ENCODE measurements at regions not wholly inside any gene's neighbourhood (a gene's known extent, or its start where the extent isn't known, plus 50 kb on each side); places are given as distances from the start of the nearest gene placed in this dataset.

DNA sequence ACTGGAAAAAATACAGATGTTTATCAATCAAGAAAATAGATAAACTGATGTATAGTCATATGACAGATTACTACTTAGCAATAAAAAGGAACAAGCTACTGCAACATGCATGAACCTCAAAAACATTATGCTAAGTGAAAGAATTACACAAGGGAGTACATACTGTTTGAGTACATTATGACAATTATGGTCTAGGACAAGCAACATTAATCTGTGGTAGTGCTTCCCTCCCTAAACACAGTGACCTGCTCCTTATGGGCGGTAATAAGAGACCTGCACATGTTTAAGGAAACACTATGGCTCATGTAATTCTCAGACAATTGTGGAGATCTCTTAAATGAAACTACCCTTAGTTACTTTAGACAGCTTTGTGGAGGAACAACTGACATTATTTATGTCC lies 421.2 kb upstream of the FBXO33 start:
- Histone ChIP-seq H3K9me3 (ENCODE audit: insufficient read depth, low read depth, low read length) (no peaks in the 10 kb centered on the region), H3K9ac (ENCODE audit: low read depth, low read length) (no peak overlapping the region), H3K27me3 (ENCODE audit: insufficient read depth, low read length) (no peaks in the 10 kb centered on the region), H3K27ac (ENCODE audit: low read length) (no peak overlapping the region), H3K36me3 (ENCODE audit: insufficient read depth, low read depth, low read length) (no peaks in the 10 kb centered on the region), H3K4me1 (ENCODE audit: insufficient read depth, low read length) (no peaks in the 10 kb centered on the region), H3K4me3 (ENCODE audit: low read length) (no peak overlapping the region)

- H3K4me3 ChIP-seq (ENCODE audit: low read length), result no peak overlapping the region
- no peaks in the 10 kb centered on the region for H3K36me3 ChIP-seq (ENCODE audit: insufficient read depth, low read depth, low read length)
- no peak overlapping the region for H3K27ac ChIP-seq (ENCODE audit: low read length)
- H3K9me3 ChIP-seq (ENCODE audit: insufficient read depth, low read depth, low read length), result no peaks in the 10 kb centered on the region
- no peak overlapping the region for H3K9ac ChIP-seq (ENCODE audit: low read depth, low read length)
- no peaks in the 10 kb centered on the region for H3K27me3 ChIP-seq (ENCODE audit: insufficient read depth, low read length)
- no peaks in the 10 kb centered on the region for H3K4me1 ChIP-seq (ENCODE audit: insufficient read depth, low read length)
Observed at GRCh38 chr14:39851202-39851601, 419.0 kb upstream of the FBXO33 start.

DNA sequence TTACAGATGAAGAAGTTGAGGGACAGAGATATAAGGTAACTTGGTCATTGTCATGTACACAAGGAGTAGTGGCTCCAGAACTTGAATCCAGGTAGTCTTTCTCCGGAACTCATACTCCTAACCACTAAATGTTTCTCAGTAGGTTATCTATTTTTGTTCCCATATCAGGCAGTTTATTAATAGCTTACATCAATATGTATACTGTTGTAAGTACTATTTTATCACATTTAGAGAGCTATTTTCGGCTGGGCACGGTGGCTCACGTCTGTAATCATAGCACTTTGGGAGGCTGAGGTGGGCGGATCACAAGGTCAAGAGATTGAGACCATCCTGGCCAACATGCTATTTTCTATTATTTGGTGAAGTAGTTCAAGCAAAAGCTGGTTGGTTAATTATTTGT lies 415.6 kb upstream of the FBXO33 start:
- Histone ChIP-seq H3K36me3 (ENCODE audit: insufficient read depth, low read depth, low read length) (no peaks in the 10 kb centered on the region), H3K9me3 (ENCODE audit: insufficient read depth, low read depth, low read length) (no peaks in the 10 kb centered on the region), H3K27me3 (ENCODE audit: insufficient read depth, low read length) (no peaks in the 10 kb centered on the region), H3K9ac (ENCODE audit: low read depth, low read length) (no peak overlapping the region), H3K27ac (ENCODE audit: low read length) (no peak overlapping the region), H3K4me1 (ENCODE audit: insufficient read depth, low read length) (no peaks in the 10 kb centered on the region), H3K4me3 (ENCODE audit: low read length) (no peak overlapping the region)

DNA sequence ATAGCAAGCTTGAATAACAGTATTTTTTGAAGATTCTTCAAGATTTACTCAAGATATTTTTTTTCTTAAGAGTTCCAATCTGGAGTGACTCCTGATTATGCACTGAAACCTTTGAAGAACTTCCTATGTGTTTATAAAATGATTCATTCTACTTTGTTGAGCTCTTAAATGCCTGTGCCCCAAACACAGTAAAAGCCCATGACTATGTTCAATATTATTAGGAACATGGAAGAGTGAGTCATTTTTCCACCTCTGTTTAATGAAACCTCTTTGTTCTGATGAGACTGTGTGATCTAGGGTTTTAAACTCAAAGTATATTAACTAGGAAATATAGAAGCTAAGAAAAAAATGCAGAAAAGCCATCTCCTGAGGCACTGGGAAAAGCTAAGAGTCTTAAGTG lies 415.0 kb upstream of the FBXO33 start:
- Histone ChIP-seq H3K27ac (ENCODE audit: low read length) (no peak overlapping the region), H3K9me3 (ENCODE audit: insufficient read depth, low read depth, low read length) (no peaks in the 10 kb centered on the region), H3K4me1 (ENCODE audit: insufficient read depth, low read length) (no peaks in the 10 kb centered on the region), H3K9ac (ENCODE audit: low read depth, low read length) (no peak overlapping the region), H3K27me3 (ENCODE audit: insufficient read depth, low read length) (no peaks in the 10 kb centered on the region), H3K4me3 (ENCODE audit: low read length) (no peak overlapping the region), H3K36me3 (ENCODE audit: insufficient read depth, low read depth, low read length) (no peaks in the 10 kb centered on the region)

GRCh38 chr14:39843881-39844280 lies 411.6 kb upstream of the FBXO33 start:
- no peaks in the 10 kb centered on the region for H3K27me3 ChIP-seq (ENCODE audit: insufficient read depth, low read length)
- no peak overlapping the region for H3K27ac ChIP-seq (ENCODE audit: low read length)
- no peaks in the 10 kb centered on the region for H3K9me3 ChIP-seq (ENCODE audit: insufficient read depth, low read depth, low read length)
- H3K36me3 ChIP-seq (ENCODE audit: insufficient read depth, low read depth, low read length), result no peaks in the 10 kb centered on the region
- no peak overlapping the region for H3K4me3 ChIP-seq (ENCODE audit: low read length)
- H3K9ac ChIP-seq (ENCODE audit: low read depth, low read length), result no peak overlapping the region
- H3K4me1 ChIP-seq (ENCODE audit: insufficient read depth, low read length), result no peaks in the 10 kb centered on the region

GRCh38 chr14:39841088-39841487 lies 408.9 kb upstream of the FBXO33 start:
- Histone ChIP-seq H3K4me3 (ENCODE audit: low read length) (no peak overlapping the region), H3K27ac (ENCODE audit: low read length) (no peak overlapping the region), H3K27me3 (ENCODE audit: insufficient read depth, low read length) (no peaks in the 10 kb centered on the region), H3K9ac (ENCODE audit: low read depth, low read length) (no peak overlapping the region), H3K4me1 (ENCODE audit: insufficient read depth, low read length) (no peaks in the 10 kb centered on the region), H3K9me3 (ENCODE audit: insufficient read depth, low read depth, low read length) (no peaks in the 10 kb centered on the region), H3K36me3 (ENCODE audit: insufficient read depth, low read depth, low read length) (no peaks in the 10 kb centered on the region)

DNA sequence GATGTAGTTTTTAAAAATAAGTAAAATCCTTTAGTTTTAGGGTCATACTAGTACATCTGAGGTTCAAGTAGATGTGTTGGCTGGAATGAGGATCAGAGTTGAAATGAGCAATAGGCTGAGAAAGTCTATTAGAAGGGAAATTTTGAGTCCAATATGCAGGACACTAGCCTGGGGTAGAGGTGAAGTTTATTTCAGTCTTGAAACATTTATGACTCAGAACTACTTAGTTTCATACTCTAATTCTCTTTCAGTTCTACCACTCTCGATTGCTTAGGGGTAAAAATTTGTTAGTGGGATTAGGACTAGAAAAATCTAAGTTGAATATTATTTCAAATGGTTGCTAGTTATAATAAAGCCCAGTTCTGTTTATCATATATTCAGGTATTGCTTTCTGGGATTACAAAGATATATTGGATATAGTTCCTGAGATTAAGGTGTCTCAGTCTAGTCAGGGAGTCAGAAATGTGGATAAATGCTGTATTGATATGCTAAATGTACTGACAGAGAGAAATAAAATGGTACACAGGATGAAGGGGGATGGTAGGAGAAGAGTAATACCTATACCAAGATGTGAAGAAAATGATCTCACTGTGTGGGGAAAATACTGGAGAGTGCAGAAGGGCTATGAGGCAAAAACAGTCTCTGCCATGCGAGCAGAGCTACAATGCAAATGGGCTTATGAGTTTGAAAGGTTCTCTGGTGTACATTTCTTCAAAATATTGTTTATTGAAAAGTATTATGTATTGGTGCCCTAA lies 395.8 kb upstream of the FBXO33 start:
- no peaks in the 10 kb centered on the region for H3K36me3 ChIP-seq (ENCODE audit: insufficient read depth, low read depth, low read length)
- H3K27me3 ChIP-seq (ENCODE audit: insufficient read depth, low read length), result no peaks in the 10 kb centered on the region
- no peak overlapping the region for H3K4me3 ChIP-seq (ENCODE audit: low read length)
- H3K9ac ChIP-seq (ENCODE audit: low read depth, low read length), result no peak overlapping the region
- H3K27ac ChIP-seq (ENCODE audit: low read length), result no peak overlapping the region
- no peaks in the 10 kb centered on the region for H3K9me3 ChIP-seq (ENCODE audit: insufficient read depth, low read depth, low read length)
- H3K4me1 ChIP-seq (ENCODE audit: insufficient read depth, low read length), result no peaks in the 10 kb centered on the region

DNA sequence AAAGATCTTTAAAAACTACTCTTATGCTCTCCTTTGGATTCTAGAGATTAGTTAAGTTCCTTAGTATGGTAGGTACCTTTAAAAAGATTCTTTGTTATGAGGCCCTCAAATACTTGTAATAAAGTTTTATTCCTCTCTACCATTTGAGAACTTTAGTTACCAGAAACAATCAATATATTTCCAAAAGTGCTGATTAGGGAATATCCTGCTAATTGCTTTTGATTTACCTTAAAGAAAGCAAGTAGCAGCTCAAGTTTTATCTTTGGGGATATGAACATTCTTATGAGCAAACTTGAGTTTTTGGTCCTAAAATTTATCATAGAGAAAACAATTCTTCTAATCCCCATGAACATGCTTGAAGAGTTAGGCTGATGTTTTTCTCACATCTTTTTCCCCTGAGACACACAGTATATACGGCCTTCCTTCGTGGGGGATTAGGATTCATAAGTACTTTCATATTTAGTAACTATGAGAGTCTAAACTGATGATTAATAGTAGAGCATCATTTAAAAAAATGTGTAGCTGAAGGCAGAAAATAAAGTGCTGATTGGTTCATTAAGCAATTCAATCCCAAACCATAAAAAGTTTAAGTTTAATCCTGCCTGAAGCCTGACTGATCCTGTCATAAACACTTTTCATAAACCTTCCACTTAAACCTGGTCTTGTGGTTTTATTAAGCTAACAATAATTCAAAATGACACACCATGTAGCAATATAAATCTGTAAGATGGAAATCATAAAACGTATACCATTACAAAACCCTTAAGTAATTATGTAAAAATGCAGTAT lies 380.5 kb upstream of the FBXO33 start:
- H3K4me3 ChIP-seq (ENCODE audit: low read length), result no peak overlapping the region
- H3K9ac ChIP-seq (ENCODE audit: low read depth, low read length), result no peak overlapping the region
- H3K36me3 ChIP-seq (ENCODE audit: insufficient read depth, low read depth, low read length), result no peaks in the 10 kb centered on the region
- H3K9me3 ChIP-seq (ENCODE audit: insufficient read depth, low read depth, low read length), result no peaks in the 10 kb centered on the region
- no peak overlapping the region for H3K27ac ChIP-seq (ENCODE audit: low read length)
- no peaks in the 10 kb centered on the region for H3K27me3 ChIP-seq (ENCODE audit: insufficient read depth, low read length)
- no peaks in the 10 kb centered on the region for H3K4me1 ChIP-seq (ENCODE audit: insufficient read depth, low read length)

GRCh38 chr14:39807271-39807670 lies 375.0 kb upstream of the FBXO33 start:
- Histone ChIP-seq H3K4me1 (ENCODE audit: insufficient read depth, low read length) (no peaks in the 10 kb centered on the region), H3K4me3 (ENCODE audit: low read length) (no peak overlapping the region), H3K36me3 (ENCODE audit: insufficient read depth, low read depth, low read length) (no peaks in the 10 kb centered on the region), H3K9me3 (ENCODE audit: insufficient read depth, low read depth, low read length) (no peaks in the 10 kb centered on the region), H3K9ac (ENCODE audit: low read depth, low read length) (no peak overlapping the region), H3K27me3 (ENCODE audit: insufficient read depth, low read length) (no peaks in the 10 kb centered on the region), H3K27ac (ENCODE audit: low read length) (no peak overlapping the region)

DNA sequence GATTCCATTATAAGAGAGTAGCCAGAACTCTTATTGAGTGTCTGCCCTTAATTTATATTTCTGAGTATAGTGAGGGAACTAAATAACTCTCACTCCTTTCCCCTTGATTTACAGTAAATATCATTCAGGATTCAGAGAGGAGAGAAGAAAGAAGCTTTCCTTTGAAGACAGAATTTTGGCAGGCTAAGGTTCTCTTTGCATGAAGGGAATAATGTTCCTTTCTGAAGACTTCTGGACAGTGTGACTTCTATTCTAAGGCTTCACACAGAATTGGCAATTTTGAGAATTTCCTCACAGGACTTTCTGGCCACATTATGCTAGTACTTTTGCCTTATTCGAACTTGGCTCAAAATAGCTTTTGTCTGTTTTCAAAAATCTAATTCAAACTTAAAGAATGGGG lies 352.2 kb upstream of the FBXO33 start:
- H3K36me3 ChIP-seq (ENCODE audit: insufficient read depth, low read depth, low read length), result no peaks in the 10 kb centered on the region
- no peaks in the 10 kb centered on the region for H3K9me3 ChIP-seq (ENCODE audit: insufficient read depth, low read depth, low read length)
- no peak overlapping the region for H3K9ac ChIP-seq (ENCODE audit: low read depth, low read length)
- H3K4me3 ChIP-seq (ENCODE audit: low read length), result no peak overlapping the region
- no peak overlapping the region for H3K27ac ChIP-seq (ENCODE audit: low read length)
- H3K4me1 ChIP-seq (ENCODE audit: insufficient read depth, low read length), result peaks cover 3% of the 10 kb centered on the region; the same call in 1 of the 2 replicates
- H3K27me3 ChIP-seq (ENCODE audit: insufficient read depth, low read length), result no peaks in the 10 kb centered on the region

- Histone ChIP-seq H3K27me3 (ENCODE audit: insufficient read depth, low read length) (no peaks in the 10 kb centered on the region), H3K9ac (ENCODE audit: low read depth, low read length) (no peak overlapping the region), H3K4me1 (ENCODE audit: insufficient read depth, low read length) (peaks cover 3% of the 10 kb centered on the region; the same call in 1 of the 2 replicates), H3K27ac (ENCODE audit: low read length) (no peak overlapping the region), H3K4me3 (ENCODE audit: low read length) (no peak overlapping the region), H3K9me3 (ENCODE audit: insufficient read depth, low read depth, low read length) (no peaks in the 10 kb centered on the region), H3K36me3 (ENCODE audit: insufficient read depth, low read depth, low read length) (no peaks in the 10 kb centered on the region)
Observed at GRCh38 chr14:39781466-39781865, 349.2 kb upstream of the FBXO33 start.
